ENCODE measurements at regions not wholly inside any gene's neighbourhood (a gene's known extent, or its start where the extent isn't known, plus 50 kb on each side); places are given as distances from the start of the nearest gene placed in this dataset.

- TF ChIP-seq FOXP2 (optimal IDR thresholded peaks at IDR 0.05; ENCODE audit: borderline replicate concordance, extremely low read depth, extremely low read length, insufficient read depth) (no peak), TAF1 (IDR thresholded peaks at IDR 0.05; ENCODE audit: borderline replicate concordance, insufficient read depth, low read length) (no peak), SIN3A (IDR thresholded peaks at IDR 0.05; ENCODE audit: borderline replicate concordance, insufficient read depth, low read length) (no peak)
- TF ChIP-seq, protein P1, sequence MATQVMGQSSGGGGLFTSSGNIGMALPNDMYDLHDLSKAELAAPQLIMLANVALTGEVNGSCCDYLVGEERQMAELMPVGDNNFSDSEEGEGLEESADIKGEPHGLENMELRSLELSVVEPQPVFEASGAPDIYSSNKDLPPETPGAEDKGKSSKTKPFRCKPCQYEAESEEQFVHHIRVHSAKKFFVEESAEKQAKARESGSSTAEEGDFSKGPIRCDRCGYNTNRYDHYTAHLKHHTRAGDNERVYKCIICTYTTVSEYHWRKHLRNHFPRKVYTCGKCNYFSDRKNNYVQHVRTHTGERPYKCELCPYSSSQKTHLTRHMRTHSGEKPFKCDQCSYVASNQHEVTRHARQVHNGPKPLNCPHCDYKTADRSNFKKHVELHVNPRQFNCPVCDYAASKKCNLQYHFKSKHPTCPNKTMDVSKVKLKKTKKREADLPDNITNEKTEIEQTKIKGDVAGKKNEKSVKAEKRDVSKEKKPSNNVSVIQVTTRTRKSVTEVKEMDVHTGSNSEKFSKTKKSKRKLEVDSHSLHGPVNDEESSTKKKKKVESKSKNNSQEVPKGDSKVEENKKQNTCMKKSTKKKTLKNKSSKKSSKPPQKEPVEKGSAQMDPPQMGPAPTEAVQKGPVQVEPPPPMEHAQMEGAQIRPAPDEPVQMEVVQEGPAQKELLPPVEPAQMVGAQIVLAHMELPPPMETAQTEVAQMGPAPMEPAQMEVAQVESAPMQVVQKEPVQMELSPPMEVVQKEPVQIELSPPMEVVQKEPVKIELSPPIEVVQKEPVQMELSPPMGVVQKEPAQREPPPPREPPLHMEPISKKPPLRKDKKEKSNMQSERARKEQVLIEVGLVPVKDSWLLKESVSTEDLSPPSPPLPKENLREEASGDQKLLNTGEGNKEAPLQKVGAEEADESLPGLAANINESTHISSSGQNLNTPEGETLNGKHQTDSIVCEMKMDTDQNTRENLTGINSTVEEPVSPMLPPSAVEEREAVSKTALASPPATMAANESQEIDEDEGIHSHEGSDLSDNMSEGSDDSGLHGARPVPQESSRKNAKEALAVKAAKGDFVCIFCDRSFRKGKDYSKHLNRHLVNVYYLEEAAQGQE (IDR thresholded peaks at IDR 0.05; ENCODE audit: insufficient read depth in 1 of 2, low read depth in 2 of 2, low read length in 2 of 2) = no peak
These were observed 679.7 kb upstream of the AUTS2 start for GRCh38 chr7:68918621-68919020.

GRCh38 chr7:68922850-68923249 lies 675.4 kb upstream of the AUTS2 start:
- no peak for TF ChIP-seq TAF1 (IDR thresholded peaks at IDR 0.05; ENCODE audit: borderline replicate concordance, insufficient read depth, low read length)
- no peak for TF ChIP-seq FOXP2 (optimal IDR thresholded peaks at IDR 0.05; ENCODE audit: borderline replicate concordance, extremely low read depth, extremely low read length, insufficient read depth)
- TF ChIP-seq SIN3A (IDR thresholded peaks at IDR 0.05; ENCODE audit: borderline replicate concordance, insufficient read depth, low read length) = no peak
- TF ChIP-seq, protein P1 (IDR thresholded peaks at IDR 0.05; ENCODE audit: insufficient read depth in 1 of 2, low read depth in 2 of 2, low read length in 2 of 2) = no peak
- TF ChIP-seq POLR2AphosphoS5 (IDR thresholded peaks at IDR 0.05; ENCODE audit: low read depth, low read length) = no peak

- TF ChIP-seq SIN3A (IDR thresholded peaks at IDR 0.05; ENCODE audit: borderline replicate concordance, insufficient read depth, low read length) = no peak
- no peak for TF ChIP-seq POLR2AphosphoS5 (IDR thresholded peaks at IDR 0.05; ENCODE audit: low read depth, low read length)
- TF ChIP-seq TAF1 (IDR thresholded peaks at IDR 0.05; ENCODE audit: borderline replicate concordance, insufficient read depth, low read length) = no peak
- TF ChIP-seq, protein P1 (IDR thresholded peaks at IDR 0.05; ENCODE audit: insufficient read depth in 1 of 2, low read depth in 2 of 2, low read length in 2 of 2) = no peak
- no peak for TF ChIP-seq FOXP2 (optimal IDR thresholded peaks at IDR 0.05; ENCODE audit: borderline replicate concordance, extremely low read depth, extremely low read length, insufficient read depth)
These were observed 673.0 kb upstream of the AUTS2 start for GRCh38 chr7:68925241-68925640.

- no peak for TF ChIP-seq FOXP2 (optimal IDR thresholded peaks at IDR 0.05; ENCODE audit: borderline replicate concordance, extremely low read depth, extremely low read length, insufficient read depth)
- no peak for TF ChIP-seq SIN3A (IDR thresholded peaks at IDR 0.05; ENCODE audit: borderline replicate concordance, insufficient read depth, low read length)
These were observed 668.5 kb upstream of the AUTS2 start for GRCh38 chr7:68929781-68930261.

- TF ChIP-seq TAF1 (IDR thresholded peaks at IDR 0.05; ENCODE audit: borderline replicate concordance, insufficient read depth, low read length) (no peak), FOXP2 (optimal IDR thresholded peaks at IDR 0.05; ENCODE audit: borderline replicate concordance, extremely low read depth, extremely low read length, insufficient read depth) (no peak), SIN3A (IDR thresholded peaks at IDR 0.05; ENCODE audit: borderline replicate concordance, insufficient read depth, low read length) (no peak), POLR2AphosphoS5 (IDR thresholded peaks at IDR 0.05; ENCODE audit: low read depth, low read length) (no peak)
- TF ChIP-seq, protein P1 (IDR thresholded peaks at IDR 0.05; ENCODE audit: insufficient read depth in 1 of 2, low read depth in 2 of 2, low read length in 2 of 2) = no peak
These were observed 661.7 kb upstream of the AUTS2 start for GRCh38 chr7:68936471-68937035.

Measured in PFSK-1 (cell line).